Astrocyte of the cerebellum (primary cell): ENCODE measurements at regions not wholly inside any gene's neighbourhood (a gene's known extent, or its start where the extent isn't known, plus 50 kb on each side); places are given as distances from the start of the nearest gene placed in this dataset.
A peak's percentile ranks its signal among the peaks of the same experiment; 100 is the strongest.

Experiments used
- DNase-seq: peaks from one replicate; pipeline ENCODE4 v3.0.0-alpha.2; 2011; ENCODE audit warnings: low read depth
- H3K4me3 ChIP-seq: 2 replicates; pipeline ENCODE4 v1.5.1; 2011; ENCODE audit warnings: mild to moderate bottlenecking, low read depth, low read length, moderate library complexity
- in situ Hi-C: cut with HindIII; loops from 2 replicates; pipeline ENCODE4 v1.10.0; 2017; ENCODE audit warnings: low sequenced_read_pairs
- TF ChIP-seq, protein P1 (sequence below): IDR thresholded peaks from 2 replicates; pipeline ENCODE4 v1.5.1; 2012; ENCODE audit warnings: low read length, low read depth, moderate library complexity, mild to moderate bottlenecking; ENCODE audit errors: missing control alignments

DNA sequence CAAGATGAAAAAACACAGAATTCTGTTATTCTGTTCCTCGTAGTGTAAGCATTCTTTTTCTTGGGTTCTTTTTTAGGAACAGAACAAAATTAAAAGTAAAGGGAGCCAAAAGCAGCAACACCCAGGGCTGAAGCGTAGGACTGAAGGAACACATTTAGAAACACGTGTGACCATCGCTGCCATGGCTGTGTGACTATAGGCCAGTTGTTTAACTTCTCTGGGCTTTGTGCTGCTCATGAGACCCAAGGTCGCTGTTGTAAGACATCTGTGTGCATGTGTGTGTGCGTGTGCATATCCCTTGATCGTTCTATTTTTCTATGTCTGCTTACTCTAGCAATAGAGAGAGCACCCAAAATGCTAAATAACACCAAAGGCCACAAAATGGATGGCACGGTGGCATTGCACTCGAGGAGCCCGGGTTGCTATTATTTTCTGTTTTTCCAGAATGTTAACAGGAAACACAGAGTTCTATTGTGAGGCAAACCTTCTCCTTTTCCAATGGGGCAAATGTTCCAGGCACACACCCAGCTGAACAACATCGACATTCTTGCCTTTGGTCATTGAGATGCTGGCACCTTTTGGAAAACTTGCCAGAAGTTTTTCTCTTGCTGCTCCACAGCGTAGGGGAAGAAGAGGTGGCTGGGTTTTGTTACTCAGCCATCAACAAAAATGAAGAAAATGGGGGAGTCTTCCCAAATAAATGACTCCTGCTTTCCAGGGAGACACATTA, 267.8 kb upstream of the ECI2 start:
- DNase-seq: no peak
- H3K4me3 ChIP-seq: no peak overlapping the region
- in situ Hi-C loops: no loop called here
- TF ChIP-seq, protein P1, sequence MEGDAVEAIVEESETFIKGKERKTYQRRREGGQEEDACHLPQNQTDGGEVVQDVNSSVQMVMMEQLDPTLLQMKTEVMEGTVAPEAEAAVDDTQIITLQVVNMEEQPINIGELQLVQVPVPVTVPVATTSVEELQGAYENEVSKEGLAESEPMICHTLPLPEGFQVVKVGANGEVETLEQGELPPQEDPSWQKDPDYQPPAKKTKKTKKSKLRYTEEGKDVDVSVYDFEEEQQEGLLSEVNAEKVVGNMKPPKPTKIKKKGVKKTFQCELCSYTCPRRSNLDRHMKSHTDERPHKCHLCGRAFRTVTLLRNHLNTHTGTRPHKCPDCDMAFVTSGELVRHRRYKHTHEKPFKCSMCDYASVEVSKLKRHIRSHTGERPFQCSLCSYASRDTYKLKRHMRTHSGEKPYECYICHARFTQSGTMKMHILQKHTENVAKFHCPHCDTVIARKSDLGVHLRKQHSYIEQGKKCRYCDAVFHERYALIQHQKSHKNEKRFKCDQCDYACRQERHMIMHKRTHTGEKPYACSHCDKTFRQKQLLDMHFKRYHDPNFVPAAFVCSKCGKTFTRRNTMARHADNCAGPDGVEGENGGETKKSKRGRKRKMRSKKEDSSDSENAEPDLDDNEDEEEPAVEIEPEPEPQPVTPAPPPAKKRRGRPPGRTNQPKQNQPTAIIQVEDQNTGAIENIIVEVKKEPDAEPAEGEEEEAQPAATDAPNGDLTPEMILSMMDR: no peak

DNA sequence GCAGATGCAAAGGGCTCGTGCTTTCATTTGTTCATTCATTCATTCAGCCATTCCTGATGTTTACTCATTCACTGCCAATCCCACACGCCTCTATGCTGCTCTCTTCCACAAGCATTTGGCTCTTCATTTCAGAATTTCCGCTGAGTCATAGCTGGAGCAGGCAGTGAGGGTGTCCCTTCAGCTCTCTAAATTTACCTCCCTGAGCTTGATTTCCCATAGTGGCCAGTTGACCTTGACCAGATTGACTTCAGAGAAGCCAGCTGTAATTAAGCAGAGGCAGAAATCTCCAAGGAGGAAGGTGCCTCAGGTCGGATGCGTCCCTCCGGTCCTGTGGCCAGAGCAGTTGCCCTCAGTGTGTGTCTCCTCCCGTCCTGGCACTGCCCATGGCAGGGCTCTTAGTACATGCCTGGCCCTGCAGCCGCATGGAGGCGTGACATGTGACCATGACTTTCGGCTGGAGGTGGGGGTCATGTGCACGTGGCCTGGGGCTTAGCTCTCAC, 267.2 kb upstream of the ECI2 start:
- DNase-seq: peak; percentile 44
- in situ Hi-C loops: no loop called here
- TF ChIP-seq, protein P1: no peak
- no peak overlapping the region for H3K4me3 ChIP-seq

DNA sequence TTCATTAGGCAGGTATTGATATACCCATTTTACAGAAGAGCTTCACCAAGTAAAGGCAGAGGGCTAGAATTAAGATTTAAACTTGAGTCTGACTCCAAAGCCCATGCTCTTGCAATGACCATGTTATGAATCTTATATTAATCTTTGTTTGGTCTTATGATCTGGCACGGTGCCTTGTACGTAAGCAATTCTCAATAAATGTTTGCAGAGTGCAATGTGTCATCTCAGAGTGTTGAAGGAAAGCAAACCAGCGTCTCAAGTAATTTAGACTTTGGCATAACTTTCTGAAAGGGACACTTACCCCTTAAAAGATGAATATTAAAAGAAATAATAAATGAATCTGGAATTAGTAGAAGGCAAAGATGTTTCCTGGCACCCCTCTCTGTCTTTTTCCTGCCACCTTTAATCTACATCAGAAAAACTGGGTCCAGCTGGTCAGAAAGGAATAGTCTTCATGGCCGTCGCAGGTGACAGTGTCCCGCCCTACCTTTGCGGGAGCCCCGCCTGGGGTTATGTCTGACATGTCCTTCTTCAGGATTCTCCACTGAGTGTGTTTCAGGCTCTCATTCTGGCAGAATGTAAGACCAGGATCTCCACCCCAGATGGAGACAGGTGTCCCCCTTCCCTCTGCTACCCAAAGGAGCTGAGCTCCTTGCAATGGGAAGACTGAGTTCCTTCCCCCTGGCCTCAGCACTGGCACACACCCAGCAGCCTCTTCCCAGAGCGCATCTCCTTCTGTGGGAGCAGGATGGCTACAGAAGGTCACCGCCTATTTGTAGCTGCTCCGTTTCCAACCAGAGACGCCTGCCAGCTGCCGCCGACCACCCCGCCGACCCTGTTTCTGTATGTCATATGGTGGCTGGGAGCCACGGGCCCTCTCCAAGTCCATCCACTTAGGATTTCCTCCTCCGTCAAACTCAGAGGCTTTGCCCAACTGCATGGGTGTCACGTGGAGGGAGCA, 266.3 kb upstream of the ECI2 start:
- TF ChIP-seq, protein P1: no peak
- no peak overlapping the region for H3K4me3 ChIP-seq
- DNase-seq: no peak
- in situ Hi-C loops: no loop called here

DNA sequence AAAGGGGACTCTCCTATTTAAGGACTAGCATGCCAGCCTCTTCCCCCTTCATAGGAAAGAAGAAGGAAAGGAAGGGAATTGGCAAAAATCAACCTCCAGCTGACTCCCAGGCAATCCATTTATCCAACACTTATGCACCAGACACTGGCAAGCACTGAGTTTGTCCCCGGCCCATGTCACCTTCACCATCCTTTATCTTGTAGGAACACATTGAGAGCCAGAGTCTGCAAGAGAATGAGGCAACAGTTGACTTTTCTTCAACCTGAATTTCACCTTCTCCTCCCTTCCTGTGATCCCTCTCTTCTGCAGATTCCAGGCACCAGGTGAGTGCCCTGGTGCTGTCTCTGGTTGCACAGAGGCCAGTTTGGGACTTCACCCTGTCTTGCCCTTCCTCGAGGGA, 264.3 kb upstream of the ECI2 start:
- no peak overlapping the region for H3K4me3 ChIP-seq
- in situ Hi-C loops: no loop called here
- no peak for DNase-seq
- TF ChIP-seq, protein P1: no peak

DNA sequence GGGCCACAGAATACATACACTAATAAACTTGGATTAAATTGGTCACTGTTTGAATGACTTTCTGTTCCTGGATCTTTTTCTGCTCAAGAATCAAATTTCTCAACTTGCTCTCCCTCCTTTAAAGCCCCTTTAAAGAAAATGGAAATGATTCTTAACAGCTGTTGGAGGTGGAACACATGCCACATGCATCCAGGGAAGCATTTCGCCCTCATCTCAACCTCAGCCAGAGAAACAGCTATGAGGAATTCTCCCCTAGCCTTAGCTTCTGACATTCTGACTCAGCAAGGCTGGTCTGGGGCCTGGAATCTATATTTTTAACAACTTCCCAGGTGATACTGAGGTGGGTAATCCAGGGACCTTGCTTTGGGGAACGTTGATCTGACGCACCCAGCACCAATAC, 263.4 kb upstream of the ECI2 start:
- in situ Hi-C loops: no loop called here
- H3K4me3 ChIP-seq: no peak overlapping the region
- no peak for DNase-seq
- TF ChIP-seq, protein P1: no peak

DNA sequence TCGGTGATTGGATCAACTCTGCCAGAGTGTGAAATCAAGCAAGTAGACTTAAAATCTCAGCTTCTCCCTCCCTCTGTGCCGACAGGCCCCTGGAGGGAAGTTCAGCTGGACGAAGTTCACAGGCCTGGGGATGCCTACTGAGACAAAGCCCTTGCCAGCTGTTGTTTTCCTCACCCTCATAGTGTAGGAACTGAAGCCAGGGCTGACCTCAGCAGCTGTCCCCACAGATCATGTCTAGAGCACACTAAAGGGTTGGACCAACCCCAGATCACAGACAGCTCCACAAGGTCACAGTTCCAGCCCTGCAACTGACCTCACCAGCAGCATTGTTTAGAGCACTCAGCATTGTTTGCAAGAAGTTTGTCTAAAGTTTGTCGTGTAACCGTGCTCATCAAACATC, 261.9 kb upstream of the ECI2 start:
- TF ChIP-seq, protein P1: no peak
- in situ Hi-C loops: no loop called here
- DNase-seq: no peak
- H3K4me3 ChIP-seq: no peak overlapping the region
